HCT116 (cell line): ENCODE measurements at regions not wholly inside any gene's neighbourhood (a gene's known extent, or its start where the extent isn't known, plus 50 kb on each side); places are given as distances from the start of the nearest gene placed in this dataset.
"Not testable (repeated sequence)": the region's sequence is repeated elsewhere in the genome, so short reads cannot be mapped to it uniquely, and the experiment has no call there.

Source experiments
- CEBPB ChIP-seq: IDR thresholded peaks from 2 replicates; pipeline ENCODE4 v1.6.1; 2012; ENCODE audit warnings: low read depth
- POLR2A ChIP-seq: IDR thresholded peaks from 2 replicates; pipeline ENCODE4 v1.7.0; 2011; ENCODE audit warnings: borderline replicate concordance; ENCODE audit not compliant: insufficient read depth, insufficient read length; ENCODE audit errors: extremely low read depth
- POLR2AphosphoS5 ChIP-seq: IDR thresholded peaks from 2 replicates; pipeline ENCODE4 v1.6.1; 2011; ENCODE audit warnings: mild to moderate bottlenecking, low read depth, low read length, moderate library complexity
- TCF7L2 ChIP-seq: IDR thresholded peaks from 2 replicates; pipeline ENCODE4 v1.7.0; 2011; ENCODE audit warnings: borderline replicate concordance, inconsistent platforms; ENCODE audit not compliant: insufficient read depth, insufficient read length; ENCODE audit errors: extremely low read depth
- ZBTB33 ChIP-seq: IDR thresholded peaks from 2 replicates; pipeline ENCODE4 v1.6.1; 2011; ENCODE audit warnings: mild to moderate bottlenecking, low read length, moderate library complexity; ENCODE audit not compliant: insufficient replicate concordance; ENCODE audit errors: extremely low read depth

- not testable (repeated sequence) for TF ChIP-seq POLR2AphosphoS5, CEBPB, ZBTB33, TCF7L2, POLR2A
These were observed 105.3 kb downstream of the SCG2 start for GRCh38 chr2:223496853-223497252.
